GM12873 (cell line): ENCODE measurements at regions not wholly inside any gene's neighbourhood (a gene's known extent, or its start where the extent isn't known, plus 50 kb on each side); places are given as distances from the start of the nearest gene placed in this dataset.

Experiments used
- CTCF ChIP-seq: IDR thresholded peaks from 2 replicates; pipeline ENCODE4 v1.5.1; 2012; ENCODE audit warnings: low read depth, mild to moderate bottlenecking, moderate library complexity, low read length, control low read depth; ENCODE audit not compliant: insufficient read depth; ENCODE audit errors: missing control alignments

GRCh38 chr5:153340738-153341137 is 149.7 kb upstream of the GRIA1 start:
- no peak for TF ChIP-seq CTCF

GRCh38 chr5:153342487-153342886 is 148.0 kb upstream of the GRIA1 start:
- TF ChIP-seq CTCF, result no peak

- TF ChIP-seq CTCF, result no peak
Observed at GRCh38 chr5:153347611-153348010, 142.9 kb upstream of the GRIA1 start.

GRCh38 chr5:153350175-153350883 is 140.1 kb upstream of the GRIA1 start:
- no peak for TF ChIP-seq CTCF

- TF ChIP-seq CTCF, result no peak
Observed at GRCh38 chr5:153352685-153353219, 137.7 kb upstream of the GRIA1 start.

GRCh38 chr5:153357493-153358112 is 132.9 kb upstream of the GRIA1 start:
- no peak for TF ChIP-seq CTCF

GRCh38 chr5:153358315-153358976 is 132.0 kb upstream of the GRIA1 start:
- no peak for TF ChIP-seq CTCF
